ENCODE measurements at regions not wholly inside any gene's neighbourhood (a gene's known extent, or its start where the extent isn't known, plus 50 kb on each side); places are given as distances from the start of the nearest gene placed in this dataset.

DNA sequence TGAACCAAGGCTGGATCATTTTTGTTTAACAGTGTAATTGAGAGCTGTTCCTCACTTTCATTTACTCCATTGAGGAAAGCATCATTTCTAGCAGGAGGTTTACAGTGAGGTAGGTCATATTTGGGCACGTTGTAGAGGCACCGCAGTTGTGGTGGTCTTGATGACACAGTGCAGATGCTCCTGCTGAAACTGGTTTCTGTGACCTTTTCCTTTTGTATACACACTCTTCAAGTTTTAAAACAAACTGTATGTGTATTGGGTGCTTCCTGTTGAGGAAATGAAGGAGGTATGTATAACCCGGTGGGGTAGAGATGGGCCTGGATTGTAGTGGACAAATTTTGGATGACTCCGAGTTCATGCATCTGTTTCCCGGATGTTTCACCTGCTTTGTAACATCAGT lies 456.3 kb upstream of the RGS6 start:
- no peak overlapping the region for H3K27ac Mint-ChIP-seq
- peak; percentile 61 for ATAC-seq
- H3K9me3 Mint-ChIP-seq = no peaks in the 10 kb centered on the region
- peaks cover 9% of the 10 kb centered on the region for H3K36me3 Mint-ChIP-seq
- H3K4me1 Mint-ChIP-seq = peaks cover 38% of the 10 kb centered on the region
- DNase-seq (ENCODE audit: low spot score in 2 of 2) = peak in 1 of 2 donors; percentile 44
- no peak overlapping the region for H3K4me3 Mint-ChIP-seq

DNA sequence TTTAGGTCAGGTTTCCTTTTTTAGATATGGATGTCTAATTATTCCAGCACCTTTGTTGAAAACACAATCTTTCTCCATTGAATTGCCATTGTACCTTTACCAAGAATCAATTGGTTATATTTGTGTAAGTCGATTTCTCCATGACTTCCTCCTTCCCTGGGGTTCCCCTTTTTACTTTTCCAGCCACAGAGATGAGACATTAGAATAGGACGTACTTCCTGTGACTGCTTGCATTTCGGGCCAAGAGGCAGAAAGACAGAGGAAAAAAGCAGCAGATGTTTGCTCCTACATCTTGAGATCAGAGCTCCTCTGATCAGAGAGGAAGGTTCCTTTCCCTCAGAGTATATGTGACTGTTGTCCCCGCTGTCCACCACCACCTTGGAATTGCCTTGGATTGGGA lies 453.7 kb upstream of the RGS6 start:
- Mint-ChIP-seq H3K4me1 (peaks cover 30% of the 10 kb centered on the region), H3K9me3 (no peaks in the 10 kb centered on the region), H3K4me3 (no peak overlapping the region), H3K36me3 (peaks cover 9% of the 10 kb centered on the region), H3K27ac (peak overlapping the region; percentile 4)
- DNase-seq (ENCODE audit: low spot score in 2 of 2) (peak in 1 of 2 donors; percentile 40), ATAC-seq (no peak)

DNA sequence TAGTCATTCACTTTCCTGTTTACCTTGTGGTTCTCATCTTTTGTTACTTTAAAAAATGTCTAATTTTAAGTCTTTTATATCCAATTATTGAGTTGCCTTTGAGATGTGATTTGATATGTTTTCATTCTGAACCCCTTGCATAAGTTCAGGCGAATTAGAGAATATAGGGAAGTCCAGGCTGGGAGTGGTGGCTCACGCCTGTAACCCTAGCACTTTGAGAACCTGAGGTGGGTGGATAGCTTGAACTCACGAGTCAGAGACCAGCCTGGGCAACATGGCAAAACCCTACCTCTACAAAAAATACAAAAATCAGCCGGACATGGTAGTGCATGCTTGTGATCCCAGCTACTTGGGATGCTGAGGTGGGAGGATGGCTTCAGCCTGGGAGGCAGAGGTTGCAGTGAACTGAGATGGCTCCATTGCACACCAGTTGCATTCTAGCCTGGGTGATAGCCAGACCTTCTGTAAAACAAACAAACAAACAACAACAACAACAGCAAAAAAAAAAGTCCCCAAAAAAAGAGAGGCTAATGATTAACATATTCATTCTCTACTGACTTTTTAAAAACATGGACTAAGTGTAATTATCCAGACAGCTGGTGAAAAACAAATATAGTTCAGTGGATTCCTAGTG lies 451.1 kb upstream of the RGS6 start:
- Mint-ChIP-seq H3K27ac (no peak overlapping the region), H3K9me3 (no peaks in the 10 kb centered on the region), H3K36me3 (peaks cover 9% of the 10 kb centered on the region), H3K4me3 (no peak overlapping the region), H3K4me1 (peaks cover 27% of the 10 kb centered on the region)
- no peak for ATAC-seq
- DNase-seq (ENCODE audit: low spot score in 2 of 2) = peak in 1 of 2 donors; percentile 4

DNA sequence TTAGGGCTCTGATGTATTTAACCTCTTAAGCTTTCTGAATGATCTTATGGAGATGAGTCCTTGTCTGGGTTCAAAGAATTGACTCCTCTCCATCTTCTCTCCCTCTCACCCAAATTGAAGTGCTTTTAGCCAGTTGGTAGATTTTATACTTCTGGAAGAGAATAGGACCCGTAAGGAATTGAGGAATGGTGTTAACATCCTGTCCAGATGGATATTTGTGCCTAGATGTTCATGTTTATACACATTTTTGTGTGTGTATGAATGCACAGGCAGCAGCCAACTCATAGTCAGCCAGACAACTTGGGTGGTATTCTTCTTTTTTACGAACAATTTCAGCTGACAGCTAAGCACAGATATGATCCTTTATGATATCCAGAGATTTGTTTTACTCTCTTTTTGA lies 449.6 kb upstream of the RGS6 start:
- no peak for ATAC-seq
- Mint-ChIP-seq H3K9me3 (no peaks in the 10 kb centered on the region), H3K36me3 (peaks cover 14% of the 10 kb centered on the region), H3K27ac (no peak overlapping the region), H3K4me1 (peaks cover 40% of the 10 kb centered on the region), H3K4me3 (no peak overlapping the region)
- no peak for DNase-seq (ENCODE audit: low spot score in 2 of 2)

- no peak overlapping the region for H3K4me3 Mint-ChIP-seq
- no peak for DNase-seq (ENCODE audit: low spot score in 2 of 2)
- peaks cover 43% of the 10 kb centered on the region for H3K4me1 Mint-ChIP-seq
- no peak overlapping the region for H3K27ac Mint-ChIP-seq
- H3K36me3 Mint-ChIP-seq = peaks cover 15% of the 10 kb centered on the region
- no peaks in the 10 kb centered on the region for H3K9me3 Mint-ChIP-seq
- no peak for ATAC-seq
Observed at GRCh38 chr14:71483154-71483553, 449.1 kb upstream of the RGS6 start.

GRCh38 chr14:71485833-71486232 lies 446.4 kb upstream of the RGS6 start:
- H3K36me3 Mint-ChIP-seq = peaks cover 5% of the 10 kb centered on the region
- ATAC-seq (no peak), DNase-seq (ENCODE audit: low spot score in 2 of 2) (no peak)
- no peak overlapping the region for H3K4me3 Mint-ChIP-seq
- no peak overlapping the region for H3K27ac Mint-ChIP-seq
- H3K9me3 Mint-ChIP-seq = no peaks in the 10 kb centered on the region
- H3K4me1 Mint-ChIP-seq = peaks cover 31% of the 10 kb centered on the region

DNA sequence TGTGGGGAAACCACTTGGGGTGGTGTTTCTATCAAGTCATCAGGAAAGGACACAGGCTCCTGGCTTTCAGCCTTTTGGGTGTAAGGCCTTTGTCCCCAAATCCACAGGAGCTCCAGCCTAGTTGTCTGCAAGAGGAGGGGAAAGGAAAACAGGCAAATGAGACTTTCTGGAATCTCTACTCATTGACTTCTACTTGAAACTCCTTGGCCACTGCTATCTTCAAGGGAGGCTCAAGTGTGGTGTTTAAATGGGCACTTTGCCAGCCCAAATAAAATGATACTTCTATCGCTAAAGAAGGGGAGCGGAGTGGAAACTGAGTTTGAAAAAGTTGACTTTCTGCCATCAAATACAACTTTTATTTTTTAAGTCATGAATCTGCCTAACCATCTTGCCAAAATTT lies 445.9 kb upstream of the RGS6 start:
- DNase-seq (ENCODE audit: low spot score in 2 of 2) (no peak), ATAC-seq (no peak)
- Mint-ChIP-seq H3K27ac (no peak overlapping the region), H3K36me3 (peaks cover 5% of the 10 kb centered on the region), H3K4me3 (no peak overlapping the region), H3K9me3 (no peaks in the 10 kb centered on the region), H3K4me1 (peaks cover 31% of the 10 kb centered on the region)

DNA sequence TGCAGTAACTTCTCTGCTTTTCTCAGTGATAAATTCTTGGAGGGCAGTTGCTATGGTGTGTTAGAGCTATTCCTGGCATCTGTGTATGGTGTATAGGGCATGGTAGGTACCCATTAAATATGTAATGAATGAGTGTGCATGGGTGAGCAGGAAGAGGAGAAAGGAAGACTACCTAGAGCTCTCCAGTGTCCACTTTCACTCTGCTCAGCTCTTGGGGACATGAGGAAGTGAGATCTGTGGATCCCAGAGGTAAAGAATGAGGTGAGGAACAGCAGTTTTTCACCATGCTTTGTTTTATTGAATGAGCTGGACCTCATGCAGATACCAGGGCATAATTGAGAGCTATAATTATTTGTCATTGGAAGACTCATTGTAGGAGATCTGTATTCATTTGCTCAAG lies 444.8 kb upstream of the RGS6 start:
- H3K27ac Mint-ChIP-seq = no peak overlapping the region
- no peak for DNase-seq (ENCODE audit: low spot score in 2 of 2)
- H3K4me1 Mint-ChIP-seq = peaks cover 25% of the 10 kb centered on the region
- no peaks in the 10 kb centered on the region for H3K9me3 Mint-ChIP-seq
- no peak overlapping the region for H3K4me3 Mint-ChIP-seq
- peaks cover 5% of the 10 kb centered on the region for H3K36me3 Mint-ChIP-seq
- ATAC-seq = no peak

GRCh38 chr14:71487941-71488340 lies 444.3 kb upstream of the RGS6 start:
- Mint-ChIP-seq H3K9me3 (no peaks in the 10 kb centered on the region), H3K4me3 (no peak overlapping the region), H3K36me3 (peaks cover 5% of the 10 kb centered on the region), H3K27ac (no peak overlapping the region), H3K4me1 (peaks cover 22% of the 10 kb centered on the region)
- DNase-seq (ENCODE audit: low spot score in 2 of 2) (no peak), ATAC-seq (peak; percentile 72)

DNA sequence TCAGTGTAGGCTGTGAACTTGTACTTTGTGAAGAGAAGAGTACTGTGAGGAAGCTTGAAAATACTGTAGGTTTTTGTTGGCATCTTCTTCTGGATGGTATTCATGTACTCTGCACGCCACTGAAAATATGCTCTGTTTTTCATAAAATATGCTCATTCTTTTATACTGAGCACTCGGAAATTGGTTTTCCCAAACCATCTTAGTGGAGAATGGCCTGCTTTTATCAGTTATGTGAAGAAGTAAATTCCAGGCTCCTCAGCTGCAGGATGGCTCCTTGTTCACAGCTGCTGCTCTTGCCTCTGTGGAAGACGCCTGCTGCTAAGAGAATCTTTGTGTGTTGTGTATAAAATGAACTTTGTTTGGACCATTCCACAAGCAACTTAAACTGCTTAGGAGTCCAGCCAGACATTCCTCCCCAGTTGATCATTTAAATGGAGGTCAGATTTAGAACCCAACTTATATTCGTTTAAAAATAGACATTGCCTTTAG lies 443.5 kb upstream of the RGS6 start:
- no peak overlapping the region for H3K4me3 Mint-ChIP-seq
- H3K9me3 Mint-ChIP-seq = no peaks in the 10 kb centered on the region
- DNase-seq (ENCODE audit: low spot score in 2 of 2) (no peak), ATAC-seq (no peak)
- no peak overlapping the region for H3K27ac Mint-ChIP-seq
- peaks cover 5% of the 10 kb centered on the region for H3K36me3 Mint-ChIP-seq
- peaks cover 22% of the 10 kb centered on the region for H3K4me1 Mint-ChIP-seq

- Mint-ChIP-seq H3K36me3 (peaks cover 5% of the 10 kb centered on the region), H3K4me3 (no peak overlapping the region), H3K4me1 (peaks cover 22% of the 10 kb centered on the region), H3K9me3 (no peaks in the 10 kb centered on the region), H3K27ac (no peak overlapping the region)
- ATAC-seq = no peak
- DNase-seq (ENCODE audit: low spot score in 2 of 2) = no peak
Observed at GRCh38 chr14:71489742-71490141, 442.5 kb upstream of the RGS6 start.

DNA sequence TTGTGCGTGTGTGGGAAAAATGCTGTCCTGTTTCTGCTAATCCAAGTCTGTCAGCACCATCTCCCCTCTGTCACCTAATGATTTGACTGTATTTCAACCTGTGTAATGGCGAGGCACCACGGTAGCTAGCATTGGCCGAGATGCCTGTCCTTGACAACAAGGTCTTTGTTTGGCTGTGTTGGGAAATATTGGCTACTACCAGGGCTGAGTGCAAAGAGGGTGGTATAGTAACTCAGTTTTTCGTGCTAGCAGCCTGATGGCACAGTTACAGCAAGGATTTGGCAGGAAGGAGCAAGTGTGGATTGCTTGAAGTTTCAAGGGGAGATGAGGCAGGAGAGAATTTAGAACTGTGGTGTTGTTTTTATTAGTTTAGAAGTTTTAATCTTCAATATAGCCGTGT lies 440.3 kb upstream of the RGS6 start:
- ATAC-seq (no peak), DNase-seq (ENCODE audit: low spot score in 2 of 2) (no peak)
- Mint-ChIP-seq H3K9me3 (no peaks in the 10 kb centered on the region), H3K36me3 (peaks cover 5% of the 10 kb centered on the region), H3K4me1 (peaks cover 11% of the 10 kb centered on the region), H3K27ac (no peak overlapping the region), H3K4me3 (no peak overlapping the region)

GRCh38 chr14:71492346-71492745 lies 439.9 kb upstream of the RGS6 start:
- Mint-ChIP-seq H3K4me3 (no peak overlapping the region), H3K36me3 (peaks cover 4% of the 10 kb centered on the region), H3K9me3 (no peaks in the 10 kb centered on the region), H3K4me1 (peaks cover 10% of the 10 kb centered on the region), H3K27ac (no peak overlapping the region)
- ATAC-seq (no peak), DNase-seq (ENCODE audit: low spot score in 2 of 2) (no peak)

GRCh38 chr14:71497645-71498086 lies 434.6 kb upstream of the RGS6 start:
- H3K4me3 Mint-ChIP-seq = no peak overlapping the region
- peak; percentile 93 for ATAC-seq

GRCh38 chr14:71498212-71498611 lies 434.0 kb upstream of the RGS6 start:
- Mint-ChIP-seq H3K27ac (no peak overlapping the region), H3K4me1 (peaks cover 17% of the 10 kb centered on the region), H3K4me3 (no peak overlapping the region), H3K36me3 (no peaks in the 10 kb centered on the region), H3K9me3 (no peaks in the 10 kb centered on the region)
- ATAC-seq = peak; percentile 57
- DNase-seq (ENCODE audit: low spot score in 2 of 2) = no peak

More at GRCh38 chr14:71497645-71498086, 434.6 kb upstream of the RGS6 start:
- Mint-ChIP-seq H3K36me3 (no peaks in the 10 kb centered on the region), H3K27ac (no peak overlapping the region), H3K4me1 (peaks cover 17% of the 10 kb centered on the region), H3K9me3 (no peaks in the 10 kb centered on the region)
- no peak for DNase-seq (ENCODE audit: low spot score in 2 of 2)

GRCh38 chr14:71499018-71499417 lies 433.2 kb upstream of the RGS6 start:
- no peak overlapping the region for H3K27ac Mint-ChIP-seq
- DNase-seq (ENCODE audit: low spot score in 2 of 2) (no peak), ATAC-seq (no peak)
- no peak overlapping the region for H3K4me3 Mint-ChIP-seq
- H3K36me3 Mint-ChIP-seq = no peaks in the 10 kb centered on the region
- H3K4me1 Mint-ChIP-seq = peaks cover 17% of the 10 kb centered on the region
- H3K9me3 Mint-ChIP-seq = no peaks in the 10 kb centered on the region

Data from stimulated activated effector memory CD8-positive, alpha-beta T cell treated with anti-CD3 and anti-CD28 coated beads, Interleukin-12 subunit alpha, Interleukin-12 subunit beta, amount 100 ng/mL, for 72 hours (primary cell).